Brain pericyte (primary cell): ENCODE measurements at regions not wholly inside any gene's neighbourhood (a gene's known extent, or its start where the extent isn't known, plus 50 kb on each side); places are given as distances from the start of the nearest gene placed in this dataset.

Experiments
- DNase-seq: peaks from one replicate; pipeline ENCODE4 v3.0.0-alpha.2; 2012; ENCODE audit warnings: low read depth, low spot score

- no peak for DNase-seq
Measured at GRCh38 chr11:92702037-92702804, 267.2 kb upstream of the MTNR1B start.

GRCh38 chr11:92702805-92703448, 266.5 kb upstream of the MTNR1B start:
- no peak for DNase-seq

DNA sequence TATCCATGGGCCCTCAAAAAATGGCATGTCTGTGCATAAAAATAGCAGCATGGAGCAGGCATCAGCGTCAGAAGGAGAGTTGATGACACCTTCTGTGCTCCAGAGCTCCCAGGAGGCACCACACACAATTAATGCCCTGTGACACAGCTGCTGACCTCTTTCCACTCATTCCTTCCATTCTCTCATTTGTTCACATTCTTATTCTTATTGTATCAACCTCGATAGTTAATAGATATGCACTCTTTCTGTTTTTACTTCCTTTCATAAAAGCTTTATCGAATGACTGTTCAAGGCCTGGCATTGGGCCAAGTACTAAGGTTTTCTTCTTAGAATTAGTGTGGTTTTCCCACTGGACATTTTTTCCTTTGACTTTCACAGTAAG, 266.0 kb upstream of the MTNR1B start:
- no peak for DNase-seq

DNA sequence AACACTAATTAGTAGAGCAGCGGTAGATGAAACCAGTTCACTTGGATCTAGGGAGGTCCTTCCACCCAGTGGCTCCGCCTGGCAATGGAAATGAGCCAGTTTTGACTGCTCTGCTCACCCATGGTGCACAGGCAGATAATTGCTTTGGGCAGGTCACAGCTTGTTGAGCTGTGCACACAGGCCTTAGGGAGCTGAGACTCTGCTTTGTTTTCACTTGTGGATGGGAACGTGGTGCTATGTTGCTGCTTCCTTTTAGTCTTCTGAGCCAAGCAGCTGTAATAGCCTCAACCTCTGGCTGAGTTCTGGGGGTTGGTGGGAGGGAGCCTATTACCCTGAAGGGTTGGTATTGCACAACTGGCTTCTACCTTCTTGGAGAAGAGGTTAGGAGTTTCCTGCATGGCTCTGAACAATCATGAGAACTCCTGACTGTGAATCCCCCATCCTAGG, 262.3 kb upstream of the MTNR1B start:
- no peak for DNase-seq

GRCh38 chr11:92707665-92708064, 261.8 kb upstream of the MTNR1B start:
- no peak for DNase-seq

DNA sequence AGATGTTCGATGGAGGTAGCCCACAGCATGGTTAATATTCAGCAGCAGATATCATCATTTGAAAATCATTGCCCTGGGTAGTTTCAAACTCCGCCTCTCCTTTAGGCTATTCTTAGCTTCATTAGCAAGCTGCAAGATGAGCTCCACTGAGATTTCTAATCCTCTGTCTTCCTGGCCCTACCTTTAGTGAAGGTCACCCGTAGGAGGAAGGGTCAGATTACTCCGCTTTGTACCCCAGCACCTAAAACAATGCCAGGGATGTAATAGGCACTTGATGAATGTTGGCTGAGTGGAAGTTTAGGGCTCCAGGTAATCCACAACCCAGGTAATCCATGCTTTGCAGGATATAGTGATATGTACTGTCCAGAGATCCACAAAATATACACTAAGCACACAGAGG, 260.1 kb upstream of the MTNR1B start:
- DNase-seq: no peak

GRCh38 chr11:92711926-92712325, 257.5 kb upstream of the MTNR1B start:
- no peak for DNase-seq

DNA sequence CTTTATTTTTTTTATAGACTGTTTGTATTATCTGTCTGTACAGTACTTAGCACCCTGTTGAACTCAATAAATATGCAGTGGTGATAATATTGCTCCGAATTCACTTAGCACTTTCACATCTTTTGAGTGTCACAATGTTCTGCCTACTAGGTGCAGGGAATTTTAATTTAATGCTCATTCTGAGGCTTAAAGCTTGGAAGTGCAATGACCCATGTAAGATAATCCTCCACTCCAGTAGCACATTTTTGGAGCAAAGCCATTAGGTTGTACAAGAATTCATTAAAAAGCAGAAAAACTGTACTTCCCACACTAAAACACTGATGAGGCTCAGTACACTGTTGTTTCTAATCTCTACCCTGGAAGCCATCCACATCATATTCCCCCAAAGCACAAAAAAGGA, 255.3 kb upstream of the MTNR1B start:
- no peak for DNase-seq

DNA sequence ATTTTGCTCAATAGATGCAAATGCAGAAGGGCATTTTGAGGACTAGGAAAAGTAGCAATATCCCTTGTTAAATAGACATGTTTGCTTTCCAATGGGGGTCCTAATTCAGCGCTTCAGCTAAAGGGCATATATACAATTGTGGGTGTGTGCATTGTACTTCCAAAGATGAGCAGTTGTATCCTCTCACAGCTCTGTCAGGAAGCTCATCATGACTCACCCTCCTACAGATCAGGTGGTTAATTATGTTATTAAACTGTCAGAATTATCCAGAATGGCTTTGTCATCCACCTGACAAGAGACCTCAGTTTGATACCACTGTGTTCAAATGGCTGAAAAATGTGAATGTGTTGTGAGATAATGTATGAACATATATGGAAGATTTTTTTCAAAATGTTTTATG, 252.2 kb upstream of the MTNR1B start:
- no peak for DNase-seq

DNA sequence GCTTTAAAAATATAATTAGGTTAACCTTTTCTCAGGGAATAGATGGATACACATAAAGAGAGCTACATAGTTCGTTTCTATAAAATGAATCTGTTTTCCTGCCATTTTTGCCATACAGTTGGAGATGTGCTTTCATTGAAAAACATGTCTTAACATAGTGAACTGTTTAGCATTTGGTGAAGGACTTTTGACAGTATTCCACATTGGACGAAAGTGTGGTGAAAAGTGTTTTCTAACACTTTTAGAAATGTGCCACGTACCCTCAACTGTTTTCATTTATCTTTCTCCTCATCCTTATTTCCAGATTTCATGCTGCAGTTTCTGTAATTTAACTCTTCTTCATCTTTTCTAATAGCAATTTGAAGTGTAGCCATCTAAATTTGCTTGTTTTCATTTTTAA, 249.1 kb upstream of the MTNR1B start:
- no peak for DNase-seq

DNA sequence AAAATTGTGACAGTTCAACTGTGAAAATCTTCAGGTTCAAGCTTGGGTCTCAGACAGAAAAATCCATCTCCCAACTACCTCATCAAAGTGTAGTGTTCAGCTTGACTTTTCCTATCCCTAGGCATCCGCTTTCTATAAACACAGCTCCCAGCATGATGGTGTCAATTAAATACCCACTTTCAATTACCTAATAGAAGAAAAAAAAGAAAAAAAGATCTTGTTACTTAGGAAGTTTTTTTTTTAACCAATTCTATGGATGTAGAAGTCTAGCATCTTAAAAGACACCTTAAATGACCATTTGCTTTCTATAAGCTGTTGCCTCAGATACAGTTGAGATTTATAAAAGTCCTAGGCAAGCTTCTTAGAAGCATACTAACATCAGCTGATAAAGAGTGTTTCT, 244.1 kb upstream of the MTNR1B start:
- no peak for DNase-seq

- no peak for DNase-seq
Measured at GRCh38 chr11:92727123-92727522, 242.3 kb upstream of the MTNR1B start.

- no peak for DNase-seq
Measured at GRCh38 chr11:92727769-92728168, 241.7 kb upstream of the MTNR1B start.

DNA sequence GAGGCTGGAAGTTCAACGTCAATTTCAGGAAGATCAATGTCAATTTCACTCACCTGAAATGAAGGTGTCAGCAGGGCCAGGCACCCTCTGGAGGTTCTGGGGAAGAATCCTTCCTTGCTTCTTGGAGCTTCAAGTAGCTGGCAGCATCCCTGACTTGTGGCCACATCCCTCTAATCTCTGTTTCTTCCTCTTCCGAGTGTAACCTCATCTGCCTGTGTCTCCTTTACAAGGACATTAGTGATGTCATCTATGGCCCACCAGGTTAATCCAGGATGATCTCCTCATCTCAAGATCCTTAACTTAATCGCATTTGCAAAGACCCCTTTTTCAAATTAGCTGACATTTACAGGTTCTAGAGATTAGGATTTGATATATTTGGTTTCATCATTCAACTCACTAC, 240.8 kb upstream of the MTNR1B start:
- DNase-seq: no peak

- DNase-seq: no peak
Measured at GRCh38 chr11:92735039-92735438, 234.4 kb upstream of the MTNR1B start.

GRCh38 chr11:92738276-92738675, 231.2 kb upstream of the MTNR1B start:
- no peak for DNase-seq

DNA sequence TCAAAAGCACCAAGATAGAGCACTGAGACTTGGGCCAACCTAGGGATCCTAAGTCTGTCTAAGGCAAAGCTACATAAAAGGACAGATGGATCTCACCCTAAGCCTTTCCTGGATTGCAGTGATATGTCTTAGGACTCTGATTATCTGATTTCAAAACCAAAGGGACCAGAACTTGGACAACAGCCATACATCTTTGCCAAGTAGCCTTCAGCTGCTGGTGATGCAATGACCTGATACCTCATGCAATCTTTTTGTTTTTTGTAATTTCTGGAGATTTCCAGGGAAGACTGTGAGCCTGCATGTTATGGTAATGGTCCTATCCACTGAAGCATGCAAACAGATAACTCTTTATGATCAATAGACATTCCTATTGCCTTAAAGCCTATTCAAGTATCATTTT, 230.4 kb upstream of the MTNR1B start:
- no peak for DNase-seq

DNA sequence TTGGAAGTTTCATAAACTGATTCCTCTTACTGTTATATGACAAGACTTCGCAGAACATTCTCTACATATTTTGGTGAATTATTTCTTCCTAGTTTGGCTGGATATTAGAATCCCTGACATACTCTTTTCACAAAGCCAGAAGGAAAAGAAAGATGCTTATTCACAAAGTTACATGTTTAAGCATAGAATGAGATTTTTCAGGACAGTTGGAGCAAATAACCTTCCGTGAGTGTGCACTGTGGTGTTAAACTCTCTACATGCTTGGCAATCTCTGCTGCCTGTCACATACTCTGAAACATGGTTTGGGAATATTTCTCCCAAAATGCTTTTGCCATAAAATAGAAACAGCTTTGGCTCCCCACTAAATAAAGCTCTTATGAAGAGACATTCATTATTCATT, 230.0 kb upstream of the MTNR1B start:
- DNase-seq: no peak

DNA sequence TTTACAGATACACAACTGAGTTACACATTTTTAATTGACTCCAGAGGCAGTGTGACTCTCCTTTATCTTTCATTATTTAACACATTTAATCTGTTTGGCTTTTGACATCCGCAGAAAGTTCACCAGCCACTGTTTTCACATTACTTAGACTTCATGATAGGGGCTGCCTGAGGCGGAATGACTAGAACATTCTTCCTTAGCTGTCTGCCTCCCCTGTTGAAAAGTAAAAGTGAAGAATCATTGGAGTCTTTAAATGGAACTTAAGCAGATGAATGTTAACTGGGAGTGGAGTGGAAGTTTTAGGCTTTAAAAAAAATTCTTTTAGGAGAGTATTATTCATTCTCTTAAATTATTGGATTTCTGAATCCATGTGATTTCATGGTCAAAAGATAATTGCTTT, 229.2 kb upstream of the MTNR1B start:
- DNase-seq: no peak

DNA sequence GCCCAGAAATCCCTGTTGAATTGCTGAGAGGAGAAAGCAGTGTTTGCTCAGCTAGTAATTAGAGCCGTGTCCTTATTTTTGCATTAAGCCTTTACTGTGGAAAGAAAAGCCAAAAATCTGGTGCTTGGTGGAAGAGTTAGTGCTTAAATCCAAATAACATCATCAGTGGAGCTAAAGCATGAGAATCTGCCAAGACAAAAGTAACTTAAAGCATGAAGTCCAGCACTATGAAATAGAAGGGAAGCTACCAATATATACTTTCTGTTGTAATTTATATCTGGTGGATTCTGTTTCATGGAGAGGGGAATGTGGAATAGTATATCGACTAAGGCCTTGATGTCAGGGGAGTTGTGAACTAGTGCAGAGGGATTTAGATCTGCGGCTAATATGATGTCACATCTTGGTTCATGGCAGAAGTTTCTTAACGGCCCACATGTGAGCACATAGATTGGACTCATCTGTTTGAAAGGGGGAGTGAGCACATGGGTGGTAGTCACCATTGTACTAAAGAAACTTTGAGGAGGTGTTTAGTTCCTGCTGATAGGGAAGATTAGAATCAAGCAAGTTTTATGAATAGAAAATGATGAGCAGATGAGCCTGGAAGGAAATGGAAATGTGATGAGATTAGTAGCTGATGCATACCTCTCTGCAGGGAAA, 224.4 kb upstream of the MTNR1B start:
- DNase-seq: no peak

DNA sequence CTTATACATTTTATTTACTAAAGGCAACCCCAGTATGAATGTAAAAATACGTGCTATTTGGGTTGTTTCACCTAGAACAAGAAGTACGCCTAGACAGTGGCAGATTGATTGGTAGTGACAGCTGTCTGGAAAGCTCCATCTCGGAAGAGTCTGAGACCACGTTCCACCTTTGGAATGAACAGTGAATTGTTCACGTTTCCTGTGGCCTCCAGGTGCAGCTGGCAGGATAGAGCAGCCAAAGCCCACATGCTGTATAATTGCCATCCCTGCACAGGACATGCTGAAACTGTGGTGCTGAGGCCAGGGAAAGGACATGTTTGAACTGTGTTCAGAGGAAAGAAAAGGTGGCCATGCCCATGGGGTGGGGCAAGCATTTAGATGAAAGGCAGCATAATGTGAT, 218.7 kb upstream of the MTNR1B start:
- DNase-seq: no peak

DNA sequence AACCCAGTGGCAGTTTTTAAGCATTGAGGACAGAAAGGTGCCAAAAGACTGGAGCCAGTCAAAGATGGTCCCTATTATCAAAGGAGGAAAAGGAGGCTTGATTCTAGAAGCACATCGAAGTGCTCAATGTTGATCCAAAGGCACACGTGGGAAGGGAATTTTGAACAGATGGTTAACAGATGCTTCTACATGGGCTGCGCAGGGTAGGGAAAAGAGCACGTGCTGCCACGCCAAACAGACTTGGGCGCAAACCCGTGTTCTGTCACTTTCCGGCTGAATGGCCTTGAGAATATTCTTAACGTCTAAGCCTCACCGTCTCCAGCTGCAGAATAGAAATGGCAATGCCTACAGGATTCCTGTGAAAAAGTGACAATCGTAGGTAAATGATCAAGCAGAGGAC, 217.9 kb upstream of the MTNR1B start:
- DNase-seq: no peak

- DNase-seq: no peak
Measured at GRCh38 chr11:92752122-92752521, 217.3 kb upstream of the MTNR1B start.
